ENCODE measurements at regions not wholly inside any gene's neighbourhood (a gene's known extent, or its start where the extent isn't known, plus 50 kb on each side); places are given as distances from the start of the nearest gene placed in this dataset.

- intact Hi-C loops (cut with DNase I; ENCODE audit: low total_unique reads), result no loop called here
These were observed 73.3 kb upstream of the OSMR start for GRCh38 chr5:38772471-38772870.

GRCh38 chr5:38775218-38775840, 70.5 kb upstream of the OSMR start:
- Histone ChIP-seq H3K4me1 (no peaks in the 10 kb centered on the region), H3K4me3 (no peak overlapping the region), H3K9me3 (no peaks in the 10 kb centered on the region), H3K27me3 (no peaks in the 10 kb centered on the region), H3K27ac (no peak overlapping the region), H3K36me3 (no peaks in the 10 kb centered on the region)
- no peak for DNase-seq
- intact Hi-C loops (cut with DNase I; ENCODE audit: low total_unique reads), result no loop called here
- TF ChIP-seq CTCF (IDR thresholded peaks at IDR 0.05), result no peak

More at GRCh38 chr5:38772471-38772870, 73.3 kb upstream of the OSMR start:
- Histone ChIP-seq H3K4me3 (no peak overlapping the region), H3K27me3 (no peaks in the 10 kb centered on the region), H3K36me3 (no peaks in the 10 kb centered on the region), H3K4me1 (no peaks in the 10 kb centered on the region), H3K27ac (no peak overlapping the region), H3K9me3 (no peaks in the 10 kb centered on the region)
- DNase-seq, result no peak
- no peak for TF ChIP-seq CTCF (IDR thresholded peaks at IDR 0.05)

GRCh38 chr5:38776149-38776896, 69.5 kb upstream of the OSMR start:
- Histone ChIP-seq H3K9me3 (no peaks in the 10 kb centered on the region), H3K27me3 (no peaks in the 10 kb centered on the region), H3K27ac (no peak overlapping the region), H3K4me1 (peaks cover 0 to 9% (median 6%) of the 10 kb centered on the region in 4 donors), H3K4me3 (no peak overlapping the region), H3K36me3 (no peaks in the 10 kb centered on the region)
- TF ChIP-seq CTCF (IDR thresholded peaks at IDR 0.05), result no peak
- DNase-seq, result no peak
- intact Hi-C loops (cut with DNase I; ENCODE audit: low total_unique reads), result no loop called here

GRCh38 chr5:38777111-38777510, 68.7 kb upstream of the OSMR start:
- Histone ChIP-seq H3K9me3 (no peaks in the 10 kb centered on the region), H3K36me3 (no peaks in the 10 kb centered on the region), H3K27me3 (no peaks in the 10 kb centered on the region), H3K4me3 (no peak overlapping the region), H3K4me1 (peaks cover 0 to 12% (median 9%) of the 10 kb centered on the region in 4 donors), H3K27ac (no peak overlapping the region)
- DNase-seq, result no peak
- intact Hi-C loops (cut with DNase I; ENCODE audit: low total_unique reads), result no loop called here
- no peak for TF ChIP-seq CTCF (IDR thresholded peaks at IDR 0.05)

GRCh38 chr5:38780316-38780715, 65.5 kb upstream of the OSMR start:
- intact Hi-C loops (cut with DNase I; ENCODE audit: low total_unique reads), result loop anchor here (5.0 to 10.0 kb wide), 2 partner anchors 226 to 1732 kb away; partner anchors contain the start of gene LIFR
- no peaks in the 10 kb centered on the region for H3K9me3 ChIP-seq
- H3K27me3 ChIP-seq, result no peaks in the 10 kb centered on the region
- no peak overlapping the region for H3K27ac ChIP-seq
- no peak overlapping the region for H3K4me3 ChIP-seq
- DNase-seq, result no peak
- H3K36me3 ChIP-seq, result no peaks in the 10 kb centered on the region
- no peak for TF ChIP-seq CTCF (IDR thresholded peaks at IDR 0.05)
- H3K4me1 ChIP-seq, result peaks cover 0 to 34% (median 24%) of the 10 kb centered on the region in 4 donors

All from tibial artery (tissue), 4 donors.